ENCODE measurements at regions not wholly inside any gene's neighbourhood (a gene's known extent, or its start where the extent isn't known, plus 50 kb on each side); places are given as distances from the start of the nearest gene placed in this dataset.

- H3K27me3 ChIP-seq, result no peaks in the 10 kb centered on the region
Measured at GRCh38 chr21:43274946-43275310, 106.1 kb downstream of the CRYAA start.

GRCh38 chr21:43274022-43274945, 105.5 kb downstream of the CRYAA start:
- H3K27me3 ChIP-seq, result no peaks in the 10 kb centered on the region
- peaks cover 3 to 21% (median 11%) of the 10 kb centered on the region in 4 donors for H3K4me1 ChIP-seq
- DNase-seq (peak in 1 of 2 donors; percentile 48), ATAC-seq (ENCODE audit: low FRiP score in 2 of 2) (no peak)
- H3K27ac ChIP-seq, result no peak overlapping the region
- no peaks in the 10 kb centered on the region for H3K9me3 ChIP-seq
- no peaks in the 10 kb centered on the region for H3K36me3 ChIP-seq
- WGBS, 2 donors, result 88% methylated on average over 19 of the region's 21 CpGs
- no peak overlapping the region for H3K4me3 ChIP-seq
- TF ChIP-seq POLR2A (IDR thresholded peaks at IDR 0.05) (no peak), CTCF (IDR thresholded peaks at IDR 0.05) (no peak), POLR2AphosphoS5 (IDR thresholded peaks at IDR 0.05) (no peak), EP300 (IDR thresholded peaks at IDR 0.05) (no peak)

More at GRCh38 chr21:43274946-43275310, 106.1 kb downstream of the CRYAA start:
- Histone ChIP-seq H3K27ac (no peak overlapping the region), H3K9me3 (no peaks in the 10 kb centered on the region), H3K36me3 (no peaks in the 10 kb centered on the region), H3K4me3 (no peak overlapping the region), H3K4me1 (peaks cover 3 to 21% (median 11%) of the 10 kb centered on the region in 4 donors)
- TF ChIP-seq POLR2A (IDR thresholded peaks at IDR 0.05), result no peak
- TF ChIP-seq CTCF (IDR thresholded peaks at IDR 0.05), result no peak
- TF ChIP-seq EP300 (IDR thresholded peaks at IDR 0.05), result no peak
- no peak for TF ChIP-seq POLR2AphosphoS5 (IDR thresholded peaks at IDR 0.05)
- no peak for DNase-seq
- WGBS, 2 donors, result 82 to 91% methylated on average over 5 to 6 of the region's 6 CpGs
- no peak for ATAC-seq (ENCODE audit: low FRiP score in 2 of 2)

GRCh38 chr21:43273708-43274021, 104.9 kb downstream of the CRYAA start:
- peaks cover 3 to 18% (median 9%) of the 10 kb centered on the region in 4 donors for H3K4me1 ChIP-seq
- TF ChIP-seq POLR2AphosphoS5 (IDR thresholded peaks at IDR 0.05), result no peak
- no peak for TF ChIP-seq EP300 (IDR thresholded peaks at IDR 0.05)
- no peak for TF ChIP-seq CTCF (IDR thresholded peaks at IDR 0.05)
- TF ChIP-seq POLR2A (IDR thresholded peaks at IDR 0.05), result no peak
- H3K27ac ChIP-seq, result no peak overlapping the region
- no peak overlapping the region for H3K4me3 ChIP-seq
- WGBS, 2 donors, result 67 to 72% methylated on average over 9 of the region's 9 CpGs
- no peaks in the 10 kb centered on the region for H3K27me3 ChIP-seq
- no peak for DNase-seq
- ATAC-seq (ENCODE audit: low FRiP score in 2 of 2), result no peak
- H3K36me3 ChIP-seq, result no peaks in the 10 kb centered on the region
- H3K9me3 ChIP-seq, result no peaks in the 10 kb centered on the region

GRCh38 chr21:43273016-43273707, 104.4 kb downstream of the CRYAA start:
- 91 to 96% methylated on average over 17 to 22 of the region's 22 CpGs for WGBS, 2 donors
- peak in 1 of 2 donors; percentile 41 for DNase-seq
- TF ChIP-seq EP300 (IDR thresholded peaks at IDR 0.05) (no peak), POLR2AphosphoS5 (IDR thresholded peaks at IDR 0.05) (no peak), CTCF (IDR thresholded peaks at IDR 0.05) (no peak), POLR2A (IDR thresholded peaks at IDR 0.05) (no peak)
- ATAC-seq (ENCODE audit: low FRiP score in 2 of 2), result no peak
- no peaks in the 10 kb centered on the region for H3K27me3 ChIP-seq
- H3K4me1 ChIP-seq, result peaks cover under 1 to 13% (median 5%) of the 10 kb centered on the region in 4 donors
- H3K27ac ChIP-seq, result no peak overlapping the region
- no peaks in the 10 kb centered on the region for H3K9me3 ChIP-seq
- no peak overlapping the region for H3K4me3 ChIP-seq
- H3K36me3 ChIP-seq, result no peaks in the 10 kb centered on the region
